ENCODE measurements at regions not wholly inside any gene's neighbourhood (a gene's known extent, or its start where the extent isn't known, plus 50 kb on each side); places are given as distances from the start of the nearest gene placed in this dataset.

DNA sequence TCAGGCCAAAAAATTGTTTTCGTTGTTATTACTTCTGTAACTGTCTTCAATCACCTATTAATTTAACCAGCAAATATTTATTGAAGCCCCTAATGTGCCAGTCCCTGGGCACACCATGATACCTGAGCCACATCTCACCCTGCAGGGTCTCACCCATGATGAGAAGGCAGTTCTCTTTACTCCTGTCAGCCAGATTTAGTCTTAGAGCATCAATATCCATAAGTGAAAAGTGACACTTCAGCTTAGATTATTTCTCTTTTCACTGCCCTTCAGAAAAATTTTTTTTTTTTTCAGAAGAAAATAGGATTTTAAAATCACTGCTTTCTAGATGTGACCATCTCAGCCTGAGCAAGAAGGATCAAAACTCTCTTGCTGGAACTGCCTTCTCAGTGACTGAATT lies 258.6 kb upstream of the NFE2L3 start:
- Histone ChIP-seq H3K4me1 (ENCODE audit: control insufficient read depth in 2 of 3, insufficient read depth in 2 of 3, low read depth in 1 of 3, low read length in 3 of 3) (peaks cover 0 to 8% (median 0%) of the 10 kb centered on the region in 3 donors), H3K27ac (ENCODE audit: low read depth in 2 of 2, low read length in 2 of 2) (no peak overlapping the region), H3K4me3 (ENCODE audit: low read length in 3 of 3) (peak overlapping the region in 2 of 3 donors; percentile 79 to 95), H3K9ac (ENCODE audit: low read length in 3 of 3) (peak overlapping the region in 1 of 3 donors; percentile 63), H3K27me3 (ENCODE audit: control insufficient read depth, insufficient read depth, low read length) (no peaks in the 10 kb centered on the region), H3K9me3 (ENCODE audit: control insufficient read depth in 2 of 3, insufficient read depth in 1 of 3, low read length in 3 of 3) (no peaks in the 10 kb centered on the region), H3K36me3 (ENCODE audit: control insufficient read depth in 2 of 3, insufficient read depth in 3 of 3, low read length in 3 of 3) (no peaks in the 10 kb centered on the region)
- FAIRE-seq (no peak), DNase-seq (no peak)
- TF ChIP-seq, protein P1, sequence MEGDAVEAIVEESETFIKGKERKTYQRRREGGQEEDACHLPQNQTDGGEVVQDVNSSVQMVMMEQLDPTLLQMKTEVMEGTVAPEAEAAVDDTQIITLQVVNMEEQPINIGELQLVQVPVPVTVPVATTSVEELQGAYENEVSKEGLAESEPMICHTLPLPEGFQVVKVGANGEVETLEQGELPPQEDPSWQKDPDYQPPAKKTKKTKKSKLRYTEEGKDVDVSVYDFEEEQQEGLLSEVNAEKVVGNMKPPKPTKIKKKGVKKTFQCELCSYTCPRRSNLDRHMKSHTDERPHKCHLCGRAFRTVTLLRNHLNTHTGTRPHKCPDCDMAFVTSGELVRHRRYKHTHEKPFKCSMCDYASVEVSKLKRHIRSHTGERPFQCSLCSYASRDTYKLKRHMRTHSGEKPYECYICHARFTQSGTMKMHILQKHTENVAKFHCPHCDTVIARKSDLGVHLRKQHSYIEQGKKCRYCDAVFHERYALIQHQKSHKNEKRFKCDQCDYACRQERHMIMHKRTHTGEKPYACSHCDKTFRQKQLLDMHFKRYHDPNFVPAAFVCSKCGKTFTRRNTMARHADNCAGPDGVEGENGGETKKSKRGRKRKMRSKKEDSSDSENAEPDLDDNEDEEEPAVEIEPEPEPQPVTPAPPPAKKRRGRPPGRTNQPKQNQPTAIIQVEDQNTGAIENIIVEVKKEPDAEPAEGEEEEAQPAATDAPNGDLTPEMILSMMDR (IDR thresholded peaks at IDR 0.05; ENCODE audit: borderline replicate concordance, extremely low read depth, insufficient read depth): no peak
- intact Hi-C loops (cut with DNase I): loop anchor here (5.0 to 10.0 kb wide), 2 partner anchors 471 to 784 kb away; no protein-coding TSS in a partner anchor

DNA sequence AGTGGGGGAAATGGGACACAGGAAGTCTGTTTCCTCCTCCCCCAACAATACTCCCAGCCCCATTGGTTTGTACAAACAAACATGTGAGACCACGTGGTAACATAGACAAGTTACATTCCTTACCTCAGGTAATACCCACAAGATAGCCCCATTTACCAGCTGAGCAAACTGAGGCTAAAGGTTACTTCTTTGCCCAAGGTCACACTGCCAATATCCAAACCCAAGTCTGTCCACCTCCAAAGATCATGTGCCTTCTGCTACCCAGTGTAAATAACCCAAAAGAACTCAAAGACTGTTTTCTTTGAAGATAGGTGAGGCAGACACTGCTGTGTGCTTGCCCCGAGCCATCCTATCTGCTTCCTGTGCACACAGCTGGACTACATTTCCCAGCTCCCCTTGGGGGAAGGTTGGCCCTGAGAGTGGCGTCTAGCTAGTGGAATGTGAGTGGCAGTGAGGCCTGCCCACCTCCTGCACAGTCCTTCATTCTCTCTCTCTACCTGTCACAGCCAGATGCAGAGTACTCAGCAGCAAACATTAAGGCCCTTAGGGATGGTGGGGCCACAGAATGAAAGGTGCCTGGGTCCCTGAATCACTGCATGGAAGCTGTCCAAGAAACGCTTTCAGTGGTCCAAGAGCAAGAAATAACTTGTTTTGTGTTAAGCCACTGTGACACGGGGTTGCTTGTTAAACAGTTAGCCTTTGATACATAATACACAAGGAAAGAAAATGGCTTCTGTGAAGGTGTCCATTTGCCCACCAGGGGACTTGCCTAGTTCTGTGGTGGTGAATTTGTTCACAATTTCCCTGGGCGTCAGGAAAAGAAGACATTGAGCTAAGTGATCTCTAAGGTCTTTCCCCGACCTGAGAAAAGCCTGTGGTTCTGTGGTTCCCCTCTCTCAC lies 257.7 kb upstream of the NFE2L3 start:
- no peak overlapping the region for H3K4me3 ChIP-seq (ENCODE audit: low read length in 3 of 3)
- no peak overlapping the region for H3K9ac ChIP-seq (ENCODE audit: low read length in 3 of 3)
- intact Hi-C loops (cut with DNase I): loop anchor here (5.0 to 10.0 kb wide), 2 partner anchors 471 to 783 kb away; no protein-coding TSS in a partner anchor
- no peaks in the 10 kb centered on the region for H3K36me3 ChIP-seq (ENCODE audit: control insufficient read depth in 2 of 3, insufficient read depth in 3 of 3, low read length in 3 of 3)
- H3K27me3 ChIP-seq (ENCODE audit: control insufficient read depth, insufficient read depth, low read length): no peaks in the 10 kb centered on the region
- FAIRE-seq (no peak), DNase-seq (peak in 3 of 5 donors; percentile 40 to 65 (median 46))
- H3K27ac ChIP-seq (ENCODE audit: low read depth in 2 of 2, low read length in 2 of 2): no peak overlapping the region
- no peaks in the 10 kb centered on the region for H3K9me3 ChIP-seq (ENCODE audit: control insufficient read depth in 2 of 3, insufficient read depth in 1 of 3, low read length in 3 of 3)
- TF ChIP-seq, protein P1 (IDR thresholded peaks at IDR 0.05; ENCODE audit: borderline replicate concordance, extremely low read depth, insufficient read depth): no peak
- H3K4me1 ChIP-seq (ENCODE audit: control insufficient read depth in 2 of 3, insufficient read depth in 2 of 3, low read depth in 1 of 3, low read length in 3 of 3): peaks cover 0 to 8% (median 0%) of the 10 kb centered on the region in 3 donors

DNA sequence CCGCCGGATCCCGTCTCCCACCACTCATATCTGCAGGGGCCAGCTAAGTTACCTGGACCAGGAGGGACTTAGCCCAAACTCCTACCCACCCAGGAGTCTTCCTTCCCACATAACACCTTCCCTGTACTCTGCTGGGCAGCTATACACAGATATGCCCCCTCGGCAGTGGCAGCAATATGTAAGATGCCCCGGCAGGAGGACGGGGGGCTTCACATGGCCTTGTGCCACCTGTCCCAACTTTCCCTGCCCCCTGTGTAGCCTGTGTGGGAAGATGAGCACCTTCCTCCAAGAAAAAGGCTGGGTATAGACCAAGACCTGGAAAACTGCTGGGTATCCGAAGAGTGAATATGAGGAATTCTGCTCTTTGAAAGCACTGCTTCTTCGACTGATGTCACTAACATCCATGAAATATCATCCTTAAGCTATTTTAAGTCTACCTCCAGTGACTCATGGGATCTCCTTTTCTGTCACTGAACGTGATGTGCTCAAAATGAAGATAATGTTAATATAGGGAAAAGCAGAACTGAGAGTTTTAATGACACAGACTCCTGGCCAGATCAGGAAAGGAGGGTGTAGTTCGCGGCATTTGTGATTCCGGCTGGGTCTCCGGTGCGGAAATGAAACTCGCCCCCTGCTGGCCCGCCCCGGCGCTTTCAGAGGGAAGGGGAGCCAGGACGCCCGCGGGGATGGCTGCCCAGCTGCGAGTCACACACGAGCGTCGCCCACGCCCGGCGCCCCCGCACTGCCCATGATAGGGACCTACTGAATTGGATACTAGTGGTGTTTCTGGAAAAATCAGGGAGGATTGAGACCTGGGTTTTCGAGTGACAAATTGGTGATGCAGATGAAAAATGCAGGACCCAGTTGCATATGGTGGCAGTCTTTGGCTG lies 256.9 kb upstream of the NFE2L3 start:
- TF ChIP-seq, protein P1 (IDR thresholded peaks at IDR 0.05; ENCODE audit: borderline replicate concordance, extremely low read depth, insufficient read depth): peak; percentile 64
- Histone ChIP-seq H3K9me3 (ENCODE audit: control insufficient read depth in 2 of 3, insufficient read depth in 1 of 3, low read length in 3 of 3) (no peaks in the 10 kb centered on the region), H3K4me3 (ENCODE audit: low read length in 3 of 3) (peak overlapping the region; percentile 40 to 52 (median 46)), H3K27ac (ENCODE audit: low read depth in 2 of 2, low read length in 2 of 2) (no peak overlapping the region), H3K36me3 (ENCODE audit: control insufficient read depth in 2 of 3, insufficient read depth in 3 of 3, low read length in 3 of 3) (no peaks in the 10 kb centered on the region), H3K4me1 (ENCODE audit: control insufficient read depth in 2 of 3, insufficient read depth in 2 of 3, low read depth in 1 of 3, low read length in 3 of 3) (peaks cover 0 to 8% (median 0%) of the 10 kb centered on the region in 3 donors), H3K27me3 (ENCODE audit: control insufficient read depth, insufficient read depth, low read length) (no peaks in the 10 kb centered on the region), H3K9ac (ENCODE audit: low read length in 3 of 3) (peak overlapping the region in 1 of 3 donors; percentile 37)
- FAIRE-seq: no peak
- peak; percentile 79 to 86 (median 83) for DNase-seq
- intact Hi-C loops (cut with DNase I): loop anchor here (5.0 to 10.0 kb wide), 2 partner anchors 470 to 782 kb away; no protein-coding TSS in a partner anchor

Measured in kidney (tissue), 13 donors.